ENCODE measurements at regions not wholly inside any gene's neighbourhood (a gene's known extent, or its start where the extent isn't known, plus 50 kb on each side); places are given as distances from the start of the nearest gene placed in this dataset.

DNA sequence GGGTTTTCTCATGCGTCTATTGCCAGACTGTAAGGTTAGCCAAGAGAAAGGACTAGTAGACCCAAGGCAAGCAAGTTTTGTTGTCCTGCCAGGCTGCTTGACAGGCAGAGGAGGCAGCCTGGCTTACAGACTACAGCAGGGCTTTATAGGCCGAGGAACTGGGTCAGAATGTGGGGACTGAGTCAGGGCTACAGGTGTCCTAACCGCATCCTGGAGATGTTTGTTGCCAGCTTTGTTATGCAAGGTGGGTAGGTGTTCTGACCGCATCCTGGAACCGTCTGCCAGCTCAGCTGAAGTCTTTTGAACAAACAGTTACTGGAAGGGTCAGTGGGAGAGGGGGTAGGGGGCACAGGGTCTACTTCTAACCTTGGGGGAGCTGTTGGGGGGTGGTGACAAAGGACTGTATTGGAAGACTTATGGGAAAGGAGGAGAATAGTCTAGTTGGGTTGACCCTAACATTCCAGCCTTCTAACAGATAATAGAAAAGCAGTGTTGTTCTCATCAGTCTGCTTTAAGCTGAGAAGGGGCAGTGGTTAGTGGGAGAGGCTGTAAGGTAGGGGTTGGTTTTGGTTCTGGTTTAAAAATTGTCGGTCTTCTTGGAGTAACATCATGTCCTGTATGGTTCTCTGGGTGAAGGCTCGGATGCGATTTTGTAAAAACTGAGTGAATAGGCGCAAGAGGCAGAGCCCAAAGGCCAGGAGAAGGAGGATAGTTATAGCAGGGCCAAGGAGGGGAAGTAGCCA is 913.8 kb upstream of the SLITRK5 start:
- no peak for TF ChIP-seq EZH2phosphoT487 (IDR thresholded peaks at IDR 0.05; ENCODE audit: insufficient read depth, low read depth)
- no peak for TF ChIP-seq EZH2 (IDR thresholded peaks at IDR 0.05; ENCODE audit: insufficient read depth, poor library complexity, severe bottlenecking)

All from GM23248 (cell line).